Gastroesophageal sphincter (tissue), 4 donors: ENCODE measurements at regions not wholly inside any gene's neighbourhood (a gene's known extent, or its start where the extent isn't known, plus 50 kb on each side); places are given as distances from the start of the nearest gene placed in this dataset.

ENCODE experiments used
- ATAC-seq: fragments of 150-250 bp; one replicate; pipeline ENCODE4 v1.9.1; 2016; ENCODE audit warnings: mild to moderate bottlenecking, moderate library complexity
- H3K27ac ChIP-seq, 4 donors: fragments of 200-600 bp; sonication (generic) in 3 of 4; 1 replicate in 3 of 4; 2 replicates in 1 of 4; pipeline ENCODE4 v1.5.1; 2016 to 2019
- H3K27me3 ChIP-seq: fragments of 200-600 bp; sonication (generic); one replicate; pipeline ENCODE4 v1.5.1; 2019
- H3K36me3 ChIP-seq, 2 donors: fragments of 200-600 bp; sonication (generic); one replicate each; pipeline ENCODE4 v1.5.1; 2019; ENCODE audit warnings: control low read depth in 1 of 2
- H3K4me1 ChIP-seq, 3 donors: fragments of 200-600 bp; sonication (generic); 1 replicate in 2 of 3; 2 replicates in 1 of 3; pipeline ENCODE4 v1.5.1; 2016 to 2019; ENCODE audit warnings: control low read depth in 2 of 3
- H3K4me3 ChIP-seq, 2 donors: fragments of 200-600 bp; sonication (generic); one replicate each; pipeline ENCODE4 v1.5.1; 2019; ENCODE audit warnings: mild to moderate bottlenecking in 1 of 2, moderate library complexity in 1 of 2
- H3K9me3 ChIP-seq, 3 donors: fragments of 200-600 bp; sonication (generic); one replicate each; pipeline ENCODE4 v1.5.1; 2017 to 2019; ENCODE audit warnings: control low read depth in 2 of 3
- CTCF ChIP-seq, 4 experiments: fragments of 200-600 bp in 2 of 4; fragments of 450-650 bp in 2 of 4; sonication (generic) in 1 of 4; IDR thresholded peaks; one replicate each; pipeline ENCODE4 v1.5.1; 2017 to 2019; ENCODE audit warnings: antibody characterized with exemption in 4 of 4, mild to moderate bottlenecking in 2 of 4, moderate library complexity in 2 of 4
- EP300 ChIP-seq: sonication (generic); formaldehyde crosslinking; IDR thresholded peaks from one replicate; pipeline ENCODE4 v1.6.1; 2017; ENCODE audit warnings: antibody characterized with exemption, mild to moderate bottlenecking
- POLR2A ChIP-seq, 2 donors: fragments of 450-650 bp; IDR thresholded peaks; one replicate each; pipeline ENCODE4 v1.6.1; 2017; ENCODE audit warnings: antibody characterized with exemption in 2 of 2, mild to moderate bottlenecking in 2 of 2, moderate library complexity in 1 of 2
- POLR2AphosphoS5 ChIP-seq: sonication (generic); formaldehyde crosslinking; IDR thresholded peaks from one replicate; pipeline ENCODE4 v1.6.1; 2017; ENCODE audit warnings: antibody characterized with exemption
- WGBS, 2 donors: methylation state at CpG; one replicate each; pipeline ENCODE4 v1.1.5; 2018; ENCODE audit warnings: low coverage in 1 of 2; 5-methylcytosine and 5-hydroxymethylcytosine counted together

- TF ChIP-seq EP300, result no peak
- no peak for TF ChIP-seq POLR2A (IDR thresholded peaks at IDR 0.05)
- no peak for TF ChIP-seq CTCF (IDR thresholded peaks at IDR 0.05)
- TF ChIP-seq POLR2AphosphoS5, result no peak
- no peaks in the 10 kb centered on the region for H3K9me3 ChIP-seq
- H3K27ac ChIP-seq, result no peak overlapping the region
- no peaks in the 10 kb centered on the region for H3K36me3 ChIP-seq
- ATAC-seq, result no peak
- no peaks in the 10 kb centered on the region for H3K4me1 ChIP-seq
- H3K4me3 ChIP-seq, result no peak overlapping the region
- H3K27me3 ChIP-seq, result no peaks in the 10 kb centered on the region
- 59 to 90% methylated on average over 2 of the region's 2 CpGs for WGBS, 2 donors
Measured at GRCh38 chr6:81130061-81130460, 622.4 kb downstream of the TENT5A start.

GRCh38 chr6:81128671-81129070, 623.8 kb downstream of the TENT5A start:
- H3K9me3 ChIP-seq, result no peaks in the 10 kb centered on the region
- no peak overlapping the region for H3K4me3 ChIP-seq
- 57 to 79% methylated on average over 1 of the region's 1 CpG for WGBS, 2 donors
- no peaks in the 10 kb centered on the region for H3K36me3 ChIP-seq
- H3K4me1 ChIP-seq, result no peaks in the 10 kb centered on the region
- no peak overlapping the region for H3K27ac ChIP-seq
- H3K27me3 ChIP-seq, result no peaks in the 10 kb centered on the region
- no peak for ATAC-seq
- no peak for TF ChIP-seq POLR2AphosphoS5
- TF ChIP-seq POLR2A (IDR thresholded peaks at IDR 0.05), result no peak
- no peak for TF ChIP-seq EP300
- no peak for TF ChIP-seq CTCF (IDR thresholded peaks at IDR 0.05)

GRCh38 chr6:81126150-81126549, 626.3 kb downstream of the TENT5A start:
- ATAC-seq, result no peak
- Histone ChIP-seq H3K9me3 (no peaks in the 10 kb centered on the region), H3K27ac (no peak overlapping the region), H3K4me3 (no peak overlapping the region), H3K4me1 (no peaks in the 10 kb centered on the region), H3K27me3 (no peaks in the 10 kb centered on the region), H3K36me3 (no peaks in the 10 kb centered on the region)
- no peak for TF ChIP-seq POLR2A (IDR thresholded peaks at IDR 0.05)
- no peak for TF ChIP-seq EP300
- TF ChIP-seq CTCF (IDR thresholded peaks at IDR 0.05), result no peak
- no peak for TF ChIP-seq POLR2AphosphoS5
- 34 to 63% methylated on average over 2 of the region's 2 CpGs for WGBS, 2 donors

GRCh38 chr6:81120280-81120679, 632.2 kb downstream of the TENT5A start:
- Histone ChIP-seq H3K36me3 (no peaks in the 10 kb centered on the region), H3K27ac (no peak overlapping the region), H3K27me3 (no peaks in the 10 kb centered on the region), H3K9me3 (peaks cover 0 to 9% (median 0%) of the 10 kb centered on the region in 3 donors), H3K4me1 (no peaks in the 10 kb centered on the region), H3K4me3 (no peak overlapping the region)
- ATAC-seq, result no peak
- WGBS, 2 donors, result 100% methylated on average over 1 of the region's 3 CpGs
- no peak for TF ChIP-seq EP300
- TF ChIP-seq POLR2A (IDR thresholded peaks at IDR 0.05), result no peak
- no peak for TF ChIP-seq CTCF (IDR thresholded peaks at IDR 0.05)
- TF ChIP-seq POLR2AphosphoS5, result no peak

- Histone ChIP-seq H3K4me1 (no peaks in the 10 kb centered on the region), H3K36me3 (no peaks in the 10 kb centered on the region), H3K27ac (no peak overlapping the region), H3K9me3 (no peaks in the 10 kb centered on the region), H3K4me3 (no peak overlapping the region), H3K27me3 (no peaks in the 10 kb centered on the region)
- TF ChIP-seq POLR2A (IDR thresholded peaks at IDR 0.05), result no peak
- no peak for ATAC-seq
- WGBS, 2 donors, result 38 to 75% methylated on average over 1 of the region's 1 CpG
Measured at GRCh38 chr6:81105998-81106397, 646.5 kb downstream of the TENT5A start.
